GM21447 (cell line): ENCODE measurements at regions not wholly inside any gene's neighbourhood (a gene's known extent, or its start where the extent isn't known, plus 50 kb on each side); places are given as distances from the start of the nearest gene placed in this dataset.
A peak's percentile ranks its signal among the peaks of the same experiment; 100 is the strongest.

Source experiments
- ATAC-seq: cut with Tn5 transposase; IDR thresholded peaks from one replicate; pipeline ENCODE4 v1.9.1; 2021; ENCODE audit not compliant: unreplicated experiment

- no peak for ATAC-seq
Observed at GRCh38 chr3:124429129-124429815, 301.0 kb upstream of the UMPS start.

- no peak for ATAC-seq
Observed at GRCh38 chr3:124431331-124431994, 298.8 kb upstream of the UMPS start.

DNA sequence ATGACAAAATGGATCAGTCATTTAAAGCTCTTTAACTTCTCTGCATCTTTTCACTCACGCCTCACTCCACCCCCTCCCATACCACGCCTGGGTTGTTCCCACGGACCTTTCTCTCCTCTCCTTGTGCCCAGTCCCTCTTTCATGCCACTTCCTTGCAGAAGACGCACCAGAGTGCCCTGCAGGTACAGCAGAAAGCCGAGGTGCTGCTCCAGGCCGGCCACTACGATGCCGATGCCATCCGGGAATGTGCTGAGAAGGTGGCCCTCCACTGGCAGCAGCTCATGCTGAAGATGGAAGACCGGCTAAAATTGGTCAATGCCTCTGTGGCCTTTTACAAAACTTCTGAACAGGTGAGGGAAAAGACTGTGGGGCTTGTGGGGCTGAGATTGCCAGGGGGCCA is 296.1 kb upstream of the UMPS start:
- ATAC-seq = no peak

GRCh38 chr3:124435467-124435866 is 294.8 kb upstream of the UMPS start:
- no peak for ATAC-seq

DNA sequence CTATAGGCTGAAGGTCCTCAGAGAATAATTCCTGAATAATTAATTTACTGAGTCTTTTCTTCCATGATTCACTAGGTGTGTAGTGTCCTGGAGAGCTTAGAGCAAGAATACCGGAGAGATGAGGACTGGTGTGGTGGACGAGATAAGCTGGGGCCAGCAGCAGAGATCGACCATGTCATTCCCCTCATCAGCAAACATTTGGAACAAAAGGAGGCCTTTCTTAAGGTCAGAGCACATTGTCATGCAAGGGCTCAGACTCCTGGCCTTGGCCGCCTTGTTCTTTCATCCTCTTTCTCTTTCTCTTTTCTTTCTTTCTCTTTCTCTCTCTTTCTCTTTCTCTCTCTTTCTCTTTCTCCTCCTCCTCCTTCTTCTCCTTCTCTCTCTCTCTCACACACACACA is 291.4 kb upstream of the UMPS start:
- no peak for ATAC-seq

GRCh38 chr3:124439603-124440002 is 290.6 kb upstream of the UMPS start:
- ATAC-seq = no peak

GRCh38 chr3:124441766-124442165 is 288.5 kb upstream of the UMPS start:
- no peak for ATAC-seq

- no peak for ATAC-seq
Observed at GRCh38 chr3:124442463-124442862, 287.8 kb upstream of the UMPS start.

- ATAC-seq = no peak
Observed at GRCh38 chr3:124443446-124443845, 286.8 kb upstream of the UMPS start.

GRCh38 chr3:124444075-124444474 is 286.2 kb upstream of the UMPS start:
- ATAC-seq = no peak

GRCh38 chr3:124444896-124445295 is 285.4 kb upstream of the UMPS start:
- no peak for ATAC-seq

- ATAC-seq = no peak
Observed at GRCh38 chr3:124447845-124448244, 282.4 kb upstream of the UMPS start.

DNA sequence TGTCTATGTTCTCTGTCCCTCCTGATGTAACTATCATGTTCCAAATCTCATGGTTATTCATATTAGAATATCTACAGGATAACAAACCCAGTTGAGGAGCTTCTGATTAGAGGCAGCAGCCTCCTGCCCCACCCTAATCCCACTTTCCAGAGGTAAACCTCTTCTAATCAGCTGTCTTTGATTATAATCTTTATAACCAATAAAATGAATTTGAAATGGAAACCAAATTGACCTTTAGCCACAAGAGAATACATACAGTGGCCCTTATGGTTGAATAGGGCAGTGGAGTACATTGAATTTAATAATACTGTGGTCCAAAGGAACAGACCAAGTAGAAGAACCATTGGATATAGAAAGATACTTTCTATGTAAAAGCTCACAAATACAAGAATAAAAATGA is 281.3 kb upstream of the UMPS start:
- ATAC-seq = no peak

DNA sequence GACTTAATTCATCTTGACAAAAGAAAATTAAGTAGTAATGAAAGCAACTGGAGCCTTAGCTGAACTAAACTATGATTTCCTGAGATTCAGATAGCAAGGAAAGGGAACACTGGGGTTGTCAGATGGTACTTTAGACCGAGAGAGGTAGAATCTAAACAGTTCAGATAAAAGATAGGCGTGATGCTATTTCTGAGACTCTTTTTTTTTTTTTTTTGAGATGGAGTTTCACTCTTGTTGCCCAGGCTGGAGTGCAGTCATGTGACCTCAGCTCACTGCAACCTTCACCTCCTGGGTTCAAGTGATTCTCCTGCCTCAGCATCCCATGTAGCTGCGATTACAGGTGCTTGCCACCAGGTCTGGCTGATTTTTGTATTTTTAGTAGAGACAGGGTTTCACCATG is 279.9 kb upstream of the UMPS start:
- no peak for ATAC-seq

DNA sequence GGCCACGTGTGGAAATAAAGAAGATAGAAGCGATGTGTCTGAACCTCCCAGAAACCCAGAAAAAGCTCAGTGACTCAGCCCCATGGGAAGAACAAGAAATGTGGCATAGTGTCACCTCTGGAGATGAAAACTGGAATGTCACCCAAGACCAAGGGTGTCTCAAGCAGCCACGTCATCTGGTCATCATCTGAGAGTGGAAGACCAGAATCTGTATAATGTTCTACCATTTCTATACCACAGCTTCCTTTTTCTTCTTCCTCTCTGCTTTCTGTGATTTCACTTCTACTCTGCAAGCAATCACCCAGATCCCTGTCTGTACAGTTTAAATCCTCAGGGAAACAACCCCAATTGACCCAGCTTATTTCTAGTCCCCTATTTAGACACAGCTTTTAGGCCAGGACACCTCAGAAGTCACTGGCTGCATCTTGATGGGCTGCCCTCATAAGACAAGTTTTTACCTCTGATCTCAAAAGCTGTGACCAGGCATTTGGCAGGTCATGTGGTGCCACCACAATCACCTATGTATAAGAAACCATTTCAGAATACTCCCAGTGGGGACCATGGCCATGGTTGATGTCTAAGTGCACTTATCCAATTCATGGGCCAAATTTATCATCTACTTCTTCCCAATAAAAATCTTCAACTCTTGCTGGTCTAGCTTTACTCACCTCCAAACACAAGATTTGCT is 278.5 kb upstream of the UMPS start:
- ATAC-seq = peak; percentile 76

DNA sequence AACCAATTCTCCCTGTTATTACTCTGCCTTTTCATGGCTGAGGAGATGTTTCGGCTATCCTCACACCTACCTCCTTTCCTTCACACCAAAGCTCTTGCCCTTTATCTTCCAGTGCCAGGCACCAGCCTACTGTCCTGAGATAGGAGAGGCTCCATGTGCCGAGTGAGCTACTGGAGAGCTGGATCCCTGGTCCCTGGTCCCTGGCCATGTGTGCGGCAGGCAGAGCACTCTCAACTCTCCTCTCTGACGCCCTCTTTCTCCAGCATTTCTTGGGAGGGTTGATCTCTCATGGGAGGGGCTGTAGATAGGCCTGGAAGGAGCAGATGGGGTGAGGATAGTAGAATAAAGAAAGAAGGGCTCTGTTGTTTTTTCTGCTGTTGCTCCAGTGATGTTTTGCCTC is 277.1 kb upstream of the UMPS start:
- no peak for ATAC-seq

DNA sequence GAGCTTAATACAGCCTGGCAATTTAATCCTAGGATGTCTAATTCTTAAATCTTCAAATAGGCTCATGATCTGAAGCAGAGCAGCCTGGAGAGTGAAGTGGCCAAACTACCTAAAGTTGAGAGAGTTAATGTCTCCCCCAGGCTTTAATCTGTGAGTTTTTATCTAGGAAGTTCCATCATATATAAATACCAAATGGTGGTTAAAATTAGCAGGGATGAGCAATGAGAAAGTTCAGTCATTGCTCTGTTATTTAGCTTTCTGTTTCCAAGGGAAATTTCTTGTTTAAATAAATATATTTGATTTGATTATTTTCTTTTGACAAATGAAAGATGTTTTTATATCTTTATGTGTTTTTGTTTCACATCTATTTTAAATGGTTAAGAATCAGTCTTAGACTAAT is 274.4 kb upstream of the UMPS start:
- no peak for ATAC-seq

DNA sequence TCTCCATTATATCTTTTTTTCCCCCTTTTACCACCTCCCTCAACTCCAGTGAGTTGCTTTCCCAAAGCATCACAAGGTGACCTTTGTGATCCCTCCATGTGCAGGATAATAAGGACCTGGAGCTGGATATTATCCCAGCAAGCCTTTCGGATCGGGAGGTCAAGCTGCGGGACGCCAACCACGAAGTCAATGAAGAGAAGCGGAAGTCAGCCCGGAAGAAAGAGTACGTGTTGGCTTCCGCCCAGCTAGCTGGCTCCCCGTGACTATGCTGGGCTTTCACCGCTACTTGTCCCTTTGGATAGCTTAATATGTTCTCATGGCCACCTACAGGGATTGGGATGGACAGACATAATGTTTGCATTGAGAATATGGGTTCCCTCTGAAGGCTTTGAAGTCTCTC is 273.7 kb upstream of the UMPS start:
- ATAC-seq = no peak

DNA sequence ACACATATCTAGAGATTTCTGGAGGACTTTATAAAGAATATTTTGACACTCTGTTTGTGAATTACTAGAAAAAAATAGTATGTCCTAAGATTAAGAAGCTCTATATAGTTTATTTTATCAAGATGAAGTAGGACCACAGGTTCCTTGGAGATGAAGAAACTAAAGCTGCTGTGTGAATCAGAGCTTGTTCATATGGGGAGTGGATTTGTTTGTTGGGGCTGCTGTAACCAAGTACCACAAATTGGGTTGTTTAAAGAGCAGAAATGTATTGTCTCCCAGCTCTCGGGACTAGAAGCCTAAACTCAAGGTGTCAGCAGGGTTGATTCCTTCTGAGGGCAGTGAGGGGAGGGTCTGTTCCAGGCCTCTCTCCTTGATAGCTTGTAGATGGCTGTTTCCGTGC is 270.6 kb upstream of the UMPS start:
- no peak for ATAC-seq

DNA sequence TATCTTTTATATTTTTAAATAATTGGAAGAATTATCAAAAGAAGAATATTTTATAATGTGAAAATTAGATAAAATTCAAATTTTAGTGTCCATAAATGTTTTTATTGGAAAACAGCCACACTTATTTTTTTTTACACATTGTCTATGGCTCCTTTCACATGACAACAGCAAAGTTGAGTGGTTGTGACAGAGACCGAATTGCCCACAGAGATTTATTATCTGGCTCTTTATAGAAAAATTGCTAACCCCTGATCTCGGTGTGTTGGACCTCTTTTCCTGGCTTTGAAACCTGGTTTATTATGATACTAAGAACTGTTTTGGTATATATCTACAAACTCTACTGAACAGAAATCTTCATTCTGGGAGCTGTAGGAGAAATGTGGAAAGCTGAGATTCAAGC is 269.1 kb upstream of the UMPS start:
- ATAC-seq = no peak

DNA sequence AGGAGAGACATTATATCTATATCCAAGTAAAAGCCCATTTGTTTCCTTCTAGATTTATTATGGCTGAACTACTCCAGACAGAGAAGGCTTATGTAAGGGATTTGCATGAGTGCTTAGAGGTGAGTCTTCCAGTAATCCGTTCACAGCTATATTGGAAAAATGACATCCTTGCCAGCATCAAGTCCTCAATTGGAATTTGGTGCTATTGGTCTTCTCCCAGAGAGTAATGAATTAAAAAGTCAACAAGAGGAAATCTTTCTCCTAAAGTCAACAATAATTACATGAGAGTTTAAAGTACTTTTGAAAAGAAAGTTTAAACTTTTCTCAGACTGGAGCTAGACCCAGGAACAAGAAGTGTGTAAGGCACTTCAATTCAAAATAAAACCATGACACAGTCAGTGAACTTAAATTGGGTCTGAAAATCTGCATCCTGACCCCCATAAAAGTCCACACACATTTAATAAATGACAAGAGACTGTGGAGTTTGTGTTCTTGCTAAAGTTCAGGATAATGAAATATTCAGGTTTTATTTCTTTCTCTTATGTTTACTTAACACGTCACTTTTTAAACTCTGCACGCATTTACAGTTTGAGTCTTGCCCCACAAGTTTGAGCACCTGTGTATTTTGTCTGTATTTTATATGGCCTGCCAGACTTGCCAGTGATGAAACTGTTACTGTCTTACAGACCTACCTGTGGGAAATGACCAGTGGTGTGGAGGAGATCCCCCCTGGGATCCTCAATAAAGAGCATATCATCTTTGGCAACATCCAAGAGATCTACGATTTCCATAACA is 268.2 kb upstream of the UMPS start:
- ATAC-seq = no peak

- no peak for ATAC-seq
Observed at GRCh38 chr3:124463234-124463633, 267.0 kb upstream of the UMPS start.
